HEK293T (cell line): ENCODE measurements at regions not wholly inside any gene's neighbourhood (a gene's known extent, or its start where the extent isn't known, plus 50 kb on each side); places are given as distances from the start of the nearest gene placed in this dataset.

Experiments used
- CTCF ChIA-PET: fragments of 350-600 bp; formaldehyde crosslinking; extraction: SDS; loops from one replicate; lab custom pipeline; 2021; ENCODE audit warnings: antibody characterized with exemption, inconsistent platforms; lab: Yijun Ruan, JAX
- POLR2A ChIA-PET: fragments of 350-600 bp; formaldehyde crosslinking; extraction: SDS; loops from one replicate; lab custom pipeline; 2020; ENCODE audit warnings: antibody characterized with exemption, inconsistent platforms; lab: Yijun Ruan, JAX
- DNase-seq: peaks from one replicate; pipeline ENCODE4 v3.0.0; 2012; ENCODE audit warnings: mixed read lengths; ENCODE audit errors: extremely low spot score
- ARNT ChIP-seq: fragments of 450-650 bp; IDR thresholded peaks from 2 replicates; pipeline ENCODE4 v1.6.1; 2017; ENCODE audit warnings: mild to moderate bottlenecking
- BHLHE40 ChIP-seq: fragments of 450-650 bp; IDR thresholded peaks from 2 replicates; pipeline ENCODE4 v1.6.1; 2016; ENCODE audit warnings: mild to moderate bottlenecking, moderate library complexity, borderline replicate concordance
- CTBP1 ChIP-seq: fragments of 450-650 bp; IDR thresholded peaks from 2 replicates; pipeline ENCODE4 v1.6.1; 2016; ENCODE audit warnings: borderline replicate concordance
- ELF4 ChIP-seq: fragments of 450-650 bp; IDR thresholded peaks from 2 replicates; pipeline ENCODE4 v1.6.1; 2017; ENCODE audit warnings: antibody characterized with exemption
- FOXA1 ChIP-seq: fragments of 450-650 bp; IDR thresholded peaks from 2 replicates; pipeline ENCODE4 v1.6.1; 2016; ENCODE audit warnings: mild to moderate bottlenecking
- FOXK2 ChIP-seq: fragments of 450-650 bp; IDR thresholded peaks from 2 replicates; pipeline ENCODE4 v1.6.1; 2016; ENCODE audit warnings: mild to moderate bottlenecking
- FOXM1 ChIP-seq: fragments of 450-650 bp; IDR thresholded peaks from 2 replicates; pipeline ENCODE4 v1.6.1; 2017; ENCODE audit warnings: mild to moderate bottlenecking, borderline replicate concordance
- HDGF ChIP-seq: fragments of 450-650 bp; IDR thresholded peaks from 2 replicates; pipeline ENCODE4 v1.6.1; 2017; ENCODE audit warnings: antibody characterized with exemption, borderline replicate concordance
- L3MBTL2 ChIP-seq: fragments of 450-650 bp; conservative IDR thresholded peaks from 2 replicates; pipeline ENCODE4 v1.6.1; 2016; ENCODE audit warnings: mild to moderate bottlenecking
- LEF1 ChIP-seq: fragments of 450-650 bp; IDR thresholded peaks from 2 replicates; pipeline ENCODE4 v1.6.1; 2017; ENCODE audit warnings: mild to moderate bottlenecking, borderline replicate concordance
- NFRKB ChIP-seq: fragments of 450-650 bp; IDR thresholded peaks from 2 replicates; pipeline ENCODE4 v1.6.1; 2016; ENCODE audit warnings: mild to moderate bottlenecking, moderate library complexity
- SP1 ChIP-seq: fragments of 450-650 bp; IDR thresholded peaks from 2 replicates; pipeline ENCODE4 v1.6.1; 2017
- SUZ12 ChIP-seq: fragments of 450-650 bp; IDR thresholded peaks from 2 replicates; pipeline ENCODE4 v1.6.1; 2016; ENCODE audit warnings: mild to moderate bottlenecking
- TARDBP ChIP-seq: fragments of 450-650 bp; IDR thresholded peaks from 2 replicates; pipeline ENCODE4 v1.6.1; 2016
- ZNF384 ChIP-seq: fragments of 450-650 bp; IDR thresholded peaks from 2 replicates; pipeline ENCODE4 v1.6.1; 2016
- TF ChIP-seq, protein P1 (sequence below): fragments of 450-650 bp; IDR thresholded peaks from 2 replicates; pipeline ENCODE4 v1.6.1; 2016

DNA sequence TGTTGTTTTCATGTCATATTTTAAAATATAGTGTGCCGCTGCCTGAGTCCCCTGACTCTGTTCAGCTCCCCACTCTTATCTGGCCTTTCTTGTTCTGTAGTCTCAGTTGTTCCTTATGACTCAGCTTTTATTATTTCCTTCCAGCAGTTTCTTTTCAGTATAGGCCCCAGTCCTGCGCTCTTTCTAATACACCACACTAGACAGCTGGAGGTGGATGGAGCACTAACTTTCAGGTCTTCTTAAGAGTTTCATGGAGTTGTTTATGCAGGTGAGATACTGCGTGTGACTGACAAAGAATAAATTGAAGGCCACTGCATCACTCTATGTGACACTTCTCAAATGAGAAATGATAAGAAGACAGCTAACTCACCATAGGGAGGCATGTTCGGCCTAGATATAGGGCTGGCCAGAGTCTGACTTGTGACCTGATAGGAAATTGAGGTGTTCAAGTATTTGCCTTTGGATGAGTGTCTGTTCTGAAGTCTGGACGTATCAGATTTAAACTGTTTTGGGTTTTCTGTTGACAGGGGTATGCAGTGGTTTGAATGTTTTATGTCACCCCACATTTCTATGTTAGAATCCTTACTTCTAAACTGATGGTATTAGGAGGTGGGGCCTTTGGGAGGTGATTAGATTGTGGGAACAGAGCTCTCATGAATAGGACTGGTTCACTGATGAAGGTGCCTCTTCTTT lies 60.8 kb upstream of the CLMN start:
- TF ChIP-seq LEF1 (no peak), L3MBTL2 (no peak), TARDBP (no peak), ELF4 (no peak)
- ChIA-PET CTCF (no interaction called here), POLR2A (no interaction called here)
- DNase-seq = no peak

DNA sequence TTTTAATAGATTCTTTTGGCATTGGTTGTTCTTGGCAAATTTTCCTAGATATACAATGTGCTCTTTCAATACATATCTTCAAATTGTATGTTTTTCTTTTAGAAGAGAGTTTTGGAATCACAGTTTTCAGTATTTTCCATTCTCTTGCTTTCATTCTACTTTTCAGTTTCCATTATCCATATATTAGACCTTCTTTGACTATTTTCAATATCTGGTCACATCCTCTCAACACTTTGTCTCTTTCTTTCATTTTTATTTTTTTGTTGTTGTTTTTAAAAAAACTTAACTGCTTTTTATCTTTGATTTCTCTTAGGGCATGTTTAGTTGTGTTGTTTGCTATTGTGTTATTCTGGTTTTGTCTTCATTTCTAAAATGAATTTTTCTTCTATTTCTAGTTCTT lies 59.9 kb upstream of the CLMN start:
- no peak for DNase-seq
- TF ChIP-seq ARNT = no peak
- TF ChIP-seq BHLHE40 = no peak
- TF ChIP-seq FOXK2 = no peak
- no peak for TF ChIP-seq CTBP1
- no peak for TF ChIP-seq SP1
- no peak for TF ChIP-seq ELF4
- TF ChIP-seq FOXA1 = no peak
- no peak for TF ChIP-seq NFRKB
- no peak for TF ChIP-seq L3MBTL2
- TF ChIP-seq TARDBP = no peak
- no peak for TF ChIP-seq LEF1
- no peak for TF ChIP-seq ZNF384
- TF ChIP-seq SUZ12 = no peak
- TF ChIP-seq HDGF = no peak
- TF ChIP-seq, protein P1, sequence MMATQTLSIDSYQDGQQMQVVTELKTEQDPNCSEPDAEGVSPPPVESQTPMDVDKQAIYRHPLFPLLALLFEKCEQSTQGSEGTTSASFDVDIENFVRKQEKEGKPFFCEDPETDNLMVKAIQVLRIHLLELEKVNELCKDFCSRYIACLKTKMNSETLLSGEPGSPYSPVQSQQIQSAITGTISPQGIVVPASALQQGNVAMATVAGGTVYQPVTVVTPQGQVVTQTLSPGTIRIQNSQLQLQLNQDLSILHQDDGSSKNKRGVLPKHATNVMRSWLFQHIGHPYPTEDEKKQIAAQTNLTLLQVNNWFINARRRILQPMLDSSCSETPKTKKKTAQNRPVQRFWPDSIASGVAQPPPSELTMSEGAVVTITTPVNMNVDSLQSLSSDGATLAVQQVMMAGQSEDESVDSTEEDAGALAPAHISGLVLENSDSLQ = no peak
- no peak for TF ChIP-seq FOXM1
- POLR2A ChIA-PET = no interaction called here
- CTCF ChIA-PET = no interaction called here

DNA sequence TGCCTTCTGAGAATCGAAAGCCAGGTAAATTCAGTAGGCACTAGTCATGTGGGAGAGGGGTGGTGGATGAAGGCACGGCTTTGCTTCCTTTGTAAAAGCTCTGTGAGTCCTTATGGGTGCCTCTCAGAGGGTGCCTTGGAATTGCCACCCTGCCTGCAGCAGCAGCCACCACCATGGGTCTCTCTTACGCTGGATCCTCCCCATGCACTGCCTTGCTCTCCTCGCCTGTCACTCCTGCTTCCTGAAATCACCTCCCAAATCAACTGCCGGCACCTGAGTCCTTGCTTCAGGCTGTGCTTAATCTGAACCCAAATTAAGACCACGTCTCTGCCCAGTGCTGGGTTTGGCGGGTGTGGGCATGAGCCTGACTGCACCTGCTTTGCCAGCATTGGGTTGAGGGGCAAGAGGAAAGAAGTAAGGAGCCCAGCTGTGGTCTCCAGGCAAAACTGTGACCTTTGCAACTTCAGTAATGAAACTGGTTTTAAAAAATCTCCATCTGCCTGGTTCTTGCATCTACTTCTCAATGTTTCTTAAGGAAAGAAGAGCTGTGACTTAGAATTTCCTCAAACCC lies 55.9 kb upstream of the CLMN start:
- no peak for DNase-seq
- no peak for TF ChIP-seq FOXK2
- no peak for TF ChIP-seq ARNT
- no peak for TF ChIP-seq L3MBTL2
- no peak for TF ChIP-seq ZNF384
- TF ChIP-seq LEF1 = no peak
- TF ChIP-seq SP1 = no peak
- TF ChIP-seq BHLHE40 = no peak
- CTCF ChIA-PET = no interaction called here
- POLR2A ChIA-PET = no interaction called here

DNA sequence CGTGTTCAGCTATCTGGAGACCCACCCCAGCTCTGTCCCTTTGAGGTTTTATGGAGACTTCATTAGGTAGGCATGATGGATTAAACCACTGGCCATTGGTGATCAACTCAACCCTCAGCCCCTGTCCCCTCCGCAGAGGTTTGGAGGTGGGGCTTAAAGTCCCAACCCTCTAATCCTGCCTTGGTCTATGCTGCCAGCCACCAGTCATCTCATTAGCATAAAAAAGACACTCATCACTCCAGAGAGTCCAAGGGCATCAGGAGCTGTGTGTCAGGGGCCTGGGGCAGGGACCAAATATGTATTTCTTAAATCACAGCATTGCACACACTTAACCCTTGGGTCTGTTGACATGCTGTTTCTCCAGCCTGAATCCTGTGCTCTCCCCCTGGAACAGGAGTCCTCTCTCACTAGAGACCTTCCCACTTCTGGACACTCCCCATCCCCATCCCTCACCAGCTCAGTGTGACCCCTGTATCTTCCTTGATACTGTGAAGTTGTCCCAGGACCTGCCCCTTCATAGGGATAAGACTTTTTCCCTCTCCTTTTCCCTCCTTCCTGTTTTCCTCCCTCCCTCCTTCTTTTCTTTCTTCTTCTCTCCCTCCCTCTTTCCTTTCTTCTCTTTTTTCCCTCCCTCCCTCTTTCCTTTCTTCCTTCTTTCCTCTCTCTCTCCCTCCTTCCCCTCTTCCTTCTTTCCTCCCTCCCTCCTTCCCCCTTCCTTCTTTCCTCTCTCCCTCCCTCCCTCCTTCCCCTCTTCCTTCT lies 54.7 kb upstream of the CLMN start:
- TF ChIP-seq SP1 (no peak), L3MBTL2 (no peak), SUZ12 (no peak), FOXA1 (no peak), ELF4 (no peak), LEF1 (no peak), HDGF (no peak), ARNT (no peak), FOXM1 (no peak), FOXK2 (no peak), ZNF384 (no peak), TARDBP (no peak), NFRKB (no peak), CTBP1 (no peak), BHLHE40 (no peak)
- TF ChIP-seq, protein P1 = no peak
- DNase-seq = no peak
- ChIA-PET POLR2A (no interaction called here), CTCF (interaction anchor here (1.2 kb wide), 2 partner anchors 9 to 13 kb away, joined by 3 to 4 read pairs; no protein-coding TSS in a partner anchor)

DNA sequence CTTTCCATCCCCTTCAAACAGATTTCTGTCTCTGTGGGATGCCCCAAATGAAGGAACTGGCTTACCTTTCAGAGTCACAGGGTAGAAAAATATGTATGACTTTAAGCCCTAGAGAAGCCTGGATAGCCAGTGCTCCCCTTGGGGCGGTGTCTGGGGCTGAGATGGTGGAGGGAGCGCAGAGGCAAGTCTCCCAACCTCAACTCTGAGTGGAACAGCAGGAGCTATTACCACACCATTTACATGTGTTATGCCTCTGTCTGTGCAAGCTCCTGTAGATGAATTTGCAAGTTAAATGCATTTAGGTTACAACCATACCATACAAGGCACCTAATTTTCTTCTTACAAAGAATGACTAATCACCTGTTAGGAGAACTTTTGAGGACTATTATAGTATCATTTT lies 50.4 kb upstream of the CLMN start:
- ChIA-PET CTCF (interaction anchor here (1.0 kb wide), 1 partner anchor 8 kb away, joined by 4 read pairs; no protein-coding TSS in a partner anchor), POLR2A (no interaction called here)
- DNase-seq = no peak
- TF ChIP-seq ARNT = no peak
- TF ChIP-seq SP1 = no peak
- TF ChIP-seq FOXK2 = no peak
- no peak for TF ChIP-seq ELF4
- no peak for TF ChIP-seq HDGF
- TF ChIP-seq FOXM1 = no peak
- TF ChIP-seq, protein P1 = no peak
- TF ChIP-seq ZNF384 = no peak
- TF ChIP-seq FOXA1 = no peak
- TF ChIP-seq BHLHE40 = no peak
- TF ChIP-seq CTBP1 = no peak
